Mucosa of descending colon (tissue), 3 donors: ENCODE measurements at regions not wholly inside any gene's neighbourhood (a gene's known extent, or its start where the extent isn't known, plus 50 kb on each side); places are given as distances from the start of the nearest gene placed in this dataset.
"Not testable (repeated sequence)": the region's sequence is repeated elsewhere in the genome, so short reads cannot be mapped to it uniquely, and the experiment has no call there.

Experiments used
- ATAC-seq: fragments of 200-7000 bp; cut with Tn5 transposase; one replicate; pipeline ENCODE4 v1.9.1; 2020; ENCODE audit warnings: mild to moderate bottlenecking, moderate library complexity
- DNase-seq, 3 donors: peaks; one replicate each; pipeline ENCODE4 v3.0.0-alpha.2; 2020
- H3K36me3 ChIP-seq: fragments of 200-600 bp; one replicate; pipeline ENCODE4 v1.8.0; 2021; ENCODE audit warnings: low read depth, mild to moderate bottlenecking
- H3K4me1 ChIP-seq: fragments of 200-600 bp; one replicate; pipeline ENCODE4 v1.8.0; 2021; ENCODE audit warnings: low read depth, mild to moderate bottlenecking
- H3K4me3 ChIP-seq: fragments of 200-600 bp; one replicate; pipeline ENCODE4 v1.8.0; 2021; ENCODE audit warnings: mild to moderate bottlenecking
- H3K9me3 ChIP-seq: fragments of 200-600 bp; one replicate; pipeline ENCODE4 v1.8.0; 2021; ENCODE audit warnings: mild to moderate bottlenecking
- CTCF ChIP-seq: fragments of 200-600 bp; IDR thresholded peaks from one replicate; pipeline ENCODE4 v1.8.0; 2022; ENCODE audit warnings: antibody characterized with exemption, mild to moderate bottlenecking
- intact Hi-C, 2 donors: fragments of 100-400 bp; cut with DNase I in 1 of 2; cut with micrococcal nuclease in 1 of 2; formaldehyde crosslinking; loops; one replicate each; pipeline versions ENCODE4 v1.11.0 to v1.11.1; 2022; cut with DNase I, micrococcal nuclease
- donor health status: DM: no; HTN: no; CAD: no; lungs with moderate emphysema.
- donor health status: DM: no; HTN: no; CAD: no.
- donor health status: DM: no; HTN: yes; CAD: no.

GRCh38 chr14:44847526-44848309 is 114.0 kb downstream of the KLHL28 start:
- Histone ChIP-seq H3K4me3 (no peak overlapping the region), H3K9me3 (no peaks in the 10 kb centered on the region), H3K4me1 (no peaks in the 10 kb centered on the region), H3K36me3 (no peaks in the 10 kb centered on the region)
- no peak for TF ChIP-seq CTCF
- intact Hi-C loops: no loop called here
- DNase-seq (no peak), ATAC-seq (no peak)

GRCh38 chr14:44846232-44846824 is 115.4 kb downstream of the KLHL28 start:
- TF ChIP-seq CTCF: peak; percentile 65
- Histone ChIP-seq H3K9me3 (no peaks in the 10 kb centered on the region), H3K36me3 (no peaks in the 10 kb centered on the region), H3K4me3 (no peak overlapping the region), H3K4me1 (no peaks in the 10 kb centered on the region)
- intact Hi-C loops: no loop called here
- peak in 1 of 3 donors; percentile 8 for DNase-seq
- ATAC-seq: peak; percentile 51

GRCh38 chr14:44835928-44836327 is 125.8 kb downstream of the KLHL28 start:
- intact Hi-C loops, ATAC-seq, DNase-seq: not testable (repeated sequence)

GRCh38 chr14:44833376-44834060 is 128.2 kb downstream of the KLHL28 start:
- no peaks in the 10 kb centered on the region for H3K9me3 ChIP-seq
- H3K4me3 ChIP-seq: no peak overlapping the region
- intact Hi-C loops: no loop called here
- no peak for TF ChIP-seq CTCF
- ATAC-seq (no peak), DNase-seq (no peak)
- H3K4me1 ChIP-seq: no peaks in the 10 kb centered on the region
- no peaks in the 10 kb centered on the region for H3K36me3 ChIP-seq

More at GRCh38 chr14:44835928-44836327, 125.8 kb downstream of the KLHL28 start:
- not testable (repeated sequence) for H3K36me3 ChIP-seq, H3K4me3 ChIP-seq, H3K4me1 ChIP-seq, H3K9me3 ChIP-seq

- DNase-seq: no peak
- ATAC-seq: no peak
- no peaks in the 10 kb centered on the region for H3K4me1 ChIP-seq
- no peaks in the 10 kb centered on the region for H3K36me3 ChIP-seq
- H3K4me3 ChIP-seq: no peak overlapping the region
- intact Hi-C loops: no loop called here
- no peak for TF ChIP-seq CTCF
- H3K9me3 ChIP-seq: no peaks in the 10 kb centered on the region
Measured at GRCh38 chr14:44830371-44830770, 131.4 kb downstream of the KLHL28 start.

- no peaks in the 10 kb centered on the region for H3K4me1 ChIP-seq
- intact Hi-C loops: no loop called here
- H3K9me3 ChIP-seq: no peaks in the 10 kb centered on the region
- no peak overlapping the region for H3K4me3 ChIP-seq
- no peak for TF ChIP-seq CTCF
- DNase-seq: no peak
- no peaks in the 10 kb centered on the region for H3K36me3 ChIP-seq
- no peak for ATAC-seq
Measured at GRCh38 chr14:44829021-44829420, 132.7 kb downstream of the KLHL28 start.
